SK-N-MC (cell line): ENCODE measurements at regions not wholly inside any gene's neighbourhood (a gene's known extent, or its start where the extent isn't known, plus 50 kb on each side); places are given as distances from the start of the nearest gene placed in this dataset.

ENCODE experiments used
- EZH2 ChIP-seq: fragments of 200-600 bp; sonication (generic); IDR thresholded peaks from one replicate; pipeline ENCODE4 v1.6.1; 2017; ENCODE audit warnings: antibody characterized with exemption
- FOXP2 ChIP-seq: optimal IDR thresholded peaks from 2 replicates; pipeline ENCODE3; 2011; ENCODE audit warnings: mild to moderate bottlenecking, moderate library complexity; ENCODE audit not compliant: insufficient read depth; ENCODE audit errors: extremely low read length, control extremely low read depth
- POLR2AphosphoS5 ChIP-seq: IDR thresholded peaks from 2 replicates; pipeline ENCODE4 v1.6.1; 2012; ENCODE audit warnings: mild to moderate bottlenecking, low read depth, low read length, borderline replicate concordance

DNA sequence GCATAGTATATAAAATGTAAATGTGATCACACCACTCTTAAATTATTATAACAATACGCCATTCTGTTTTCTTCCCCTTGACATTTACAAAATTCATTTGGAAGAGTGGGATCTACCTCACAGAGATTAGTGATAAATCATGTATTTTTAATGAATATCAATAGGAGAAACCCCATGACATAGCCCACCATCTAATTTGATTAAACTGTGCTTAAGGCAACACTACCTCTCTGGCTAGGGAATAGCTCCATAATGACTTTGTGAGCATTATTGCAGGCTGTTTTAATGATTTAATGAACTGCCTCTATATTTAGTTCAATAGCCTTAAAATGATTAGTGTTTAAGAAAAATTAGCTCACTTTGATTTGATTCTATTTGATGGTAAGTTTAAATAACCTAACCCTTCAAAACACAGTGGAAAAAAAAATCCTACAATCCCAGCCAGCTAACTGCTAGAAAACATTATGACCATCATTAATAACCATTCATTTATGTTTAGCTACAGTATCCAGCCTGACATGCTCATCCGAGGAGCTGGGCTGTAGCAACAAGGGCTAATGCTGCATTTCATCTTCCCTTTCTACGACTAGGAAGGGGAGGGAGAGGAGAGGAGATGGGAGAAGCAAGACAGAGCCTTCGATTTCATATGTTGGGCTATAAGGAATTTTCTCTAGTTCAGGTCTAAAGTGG is 75.3 kb upstream of the BCL11A start:
- TF ChIP-seq POLR2AphosphoS5 (no peak), EZH2 (no peak), FOXP2 (no peak)
